Naive thymus-derived CD4-positive, alpha-beta T cell (primary cell): ENCODE measurements at regions not wholly inside any gene's neighbourhood (a gene's known extent, or its start where the extent isn't known, plus 50 kb on each side); places are given as distances from the start of the nearest gene placed in this dataset.
"Not testable (repeated sequence)": the region's sequence is repeated elsewhere in the genome, so short reads cannot be mapped to it uniquely, and the experiment has no call there.

ENCODE experiments used
- ATAC-seq: fragments of 150-1000 bp; cut with Tn5 transposase; 2 replicates; pipeline ENCODE4 v1.10.0; 2021; ENCODE audit warnings: mild to moderate bottlenecking, moderate library complexity
- CTCF ChIA-PET: fragments of 350-600 bp; sonication (Branson Sonifier 250); formaldehyde crosslinking; loops from one replicate; lab custom pipeline; 2021; ENCODE audit warnings: antibody characterized with exemption; lab: Charles Lee
- POLR2A ChIA-PET: fragments of 350-600 bp; sonication (Branson Sonifier 250); formaldehyde crosslinking; loops from one replicate; lab custom pipeline; 2021; ENCODE audit warnings: antibody characterized with exemption, inconsistent platforms; lab: Charles Lee
- DNase-seq, 9 donors: peaks; one replicate each; pipeline versions ENCODE4 v3.0.0 to v3.0.0-alpha.2; 2020 to 2022; ENCODE audit warnings: mixed read lengths in 1 of 9
- H3K27ac ChIP-seq: one replicate; pipeline ENCODE4 v1.7.0; 2013; ENCODE audit warnings: mild to moderate bottlenecking, low read depth, low read length, moderate library complexity
- H3K27me3 ChIP-seq, 2 donors: one replicate each; pipeline ENCODE4 v1.7.0; 2013; ENCODE audit warnings: low read length in 2 of 2, mild to moderate bottlenecking in 2 of 2, moderate library complexity in 2 of 2; ENCODE audit not compliant: control insufficient read depth in 2 of 2, insufficient read depth in 2 of 2
- H3K36me3 ChIP-seq, 3 experiments: 1 replicate in 2 of 3; 2 replicates in 1 of 3; pipeline ENCODE4 v1.7.0; 2013; ENCODE audit warnings: low read length in 3 of 3, mild to moderate bottlenecking in 3 of 3, moderate library complexity in 1 of 3; ENCODE audit not compliant: insufficient read depth in 3 of 3, control insufficient read depth in 2 of 3
- H3K4me1 ChIP-seq, 2 donors: one replicate each; pipeline ENCODE4 v1.7.0; 2013; ENCODE audit warnings: low read length in 2 of 2, mild to moderate bottlenecking in 2 of 2, moderate library complexity in 1 of 2; ENCODE audit not compliant: control insufficient read depth in 2 of 2, insufficient read depth in 2 of 2
- H3K4me3 ChIP-seq: 2 replicates; pipeline ENCODE4 v1.7.0; 2013; ENCODE audit warnings: mild to moderate bottlenecking, low read length
- H3K9me3 ChIP-seq, 3 experiments: 1 replicate in 2 of 3; 2 replicates in 1 of 3; pipeline ENCODE4 v1.7.0; 2013; ENCODE audit warnings: low read length in 3 of 3; ENCODE audit not compliant: control insufficient read depth in 2 of 3
- H3K27ac Mint-ChIP-seq, 9 donors: one replicate each; pipeline ENCODE4 v1.8.0; 2020 to 2022; ENCODE audit warnings: mixed read lengths in 9 of 9, mild to moderate bottlenecking in 8 of 9, moderate library complexity in 5 of 9, inconsistent platforms in 2 of 9
- H3K27me3 Mint-ChIP-seq, 5 donors: one replicate each; pipeline ENCODE4 v1.8.0; 2021 to 2022; ENCODE audit warnings: mixed read lengths in 5 of 5, mild to moderate bottlenecking in 1 of 5
- H3K36me3 Mint-ChIP-seq, 5 donors: one replicate each; pipeline ENCODE4 v1.8.0; 2020 to 2022; ENCODE audit warnings: mixed read lengths in 5 of 5, mild to moderate bottlenecking in 3 of 5, inconsistent platforms in 1 of 5
- H3K4me1 Mint-ChIP-seq, 7 donors: one replicate each; pipeline ENCODE4 v1.8.0; 2020 to 2022; ENCODE audit warnings: mixed read lengths in 7 of 7, mild to moderate bottlenecking in 3 of 7, inconsistent platforms in 1 of 7
- H3K4me3 Mint-ChIP-seq, 10 donors: one replicate each; pipeline ENCODE4 v1.8.0; 2020 to 2022; ENCODE audit warnings: mild to moderate bottlenecking in 10 of 10, mixed read lengths in 10 of 10, moderate library complexity in 6 of 10, inconsistent platforms in 2 of 10
- H3K9me3 Mint-ChIP-seq, 11 donors: one replicate each; pipeline ENCODE4 v1.8.0; 2020 to 2022; ENCODE audit warnings: mixed read lengths in 11 of 11, mild to moderate bottlenecking in 4 of 11, inconsistent platforms in 1 of 11, moderate library complexity in 1 of 11
- intact Hi-C, 2 donors: fragments of 100-400 bp; cut with micrococcal nuclease; formaldehyde crosslinking; loops; one replicate each; pipeline ENCODE4 v1.15.1; 2023

GRCh38 chr10:30728127-30728526 lies 98.6 kb upstream of the LYZL2 start:
- intact Hi-C loops = loop anchor here in 1 of 2 donors (10.0 kb wide), 1 partner anchor 1277 kb away; no protein-coding TSS in a partner anchor
- Histone ChIP-seq H3K27ac (no peak overlapping the region), H3K36me3 (no peaks in the 10 kb centered on the region), H3K9me3 (no peaks in the 10 kb centered on the region), H3K4me3 (no peak overlapping the region), H3K27me3 (no peaks in the 10 kb centered on the region), H3K4me1 (no peaks in the 10 kb centered on the region)
- no peak for ATAC-seq
- peaks cover 0 to 3% (median 0%) of the 10 kb centered on the region in 5 donors for H3K27me3 Mint-ChIP-seq
- CTCF ChIA-PET = interaction anchor here (0.7 to 1.0 kb wide), 2 partner anchors 9 to 1087 kb away, joined by 3 read pairs; no protein-coding TSS in a partner anchor
- H3K36me3 Mint-ChIP-seq = peaks cover 0 to 6% (median 0%) of the 10 kb centered on the region in 5 donors
- H3K9me3 Mint-ChIP-seq = peaks cover 0 to 5% (median 0%) of the 10 kb centered on the region in 11 donors
- POLR2A ChIA-PET = no interaction called here
- H3K27ac Mint-ChIP-seq = no peak overlapping the region
- no peak for DNase-seq
- H3K4me1 Mint-ChIP-seq = peaks cover 0 to 4% (median 0%) of the 10 kb centered on the region in 7 donors
- H3K4me3 Mint-ChIP-seq = no peak overlapping the region

- Histone ChIP-seq H3K4me3 (no peak overlapping the region), H3K27ac (no peak overlapping the region), H3K9me3 (no peaks in the 10 kb centered on the region), H3K27me3 (no peaks in the 10 kb centered on the region), H3K36me3 (no peaks in the 10 kb centered on the region), H3K4me1 (no peaks in the 10 kb centered on the region)
- ChIA-PET CTCF (interaction anchor here (1.5 kb wide), 1 partner anchor 40 kb away, joined by 4 read pairs; no protein-coding TSS in a partner anchor), POLR2A (no interaction called here)
- ATAC-seq = no peak
- intact Hi-C loops = loop anchor here (1.0 to 10.0 kb wide), 8 partner anchors 56 to 1479 kb away; no protein-coding TSS in a partner anchor
- DNase-seq = no peak
- Mint-ChIP-seq H3K27me3 (peaks cover 0 to 3% (median 0%) of the 10 kb centered on the region in 5 donors), H3K9me3 (peaks cover 0 to 5% (median 0%) of the 10 kb centered on the region in 11 donors), H3K27ac (no peak overlapping the region), H3K4me3 (no peak overlapping the region), H3K36me3 (peaks cover 0 to 6% (median 0%) of the 10 kb centered on the region in 5 donors), H3K4me1 (peaks cover 0 to 4% (median 0%) of the 10 kb centered on the region in 7 donors)
These were observed 98.0 kb upstream of the LYZL2 start for GRCh38 chr10:30727524-30727923.

GRCh38 chr10:30726783-30727414 lies 97.3 kb upstream of the LYZL2 start:
- CTCF ChIA-PET = interaction anchor here (1.0 to 1.5 kb wide), 4 partner anchors 39 to 1043 kb away, joined by 3 to 4 read pairs (median 4); no protein-coding TSS in a partner anchor
- peak overlapping the region in 2 of 10 donors; percentile 24 for H3K4me3 Mint-ChIP-seq
- intact Hi-C loops = loop anchor here (1.0 to 10.0 kb wide), 8 partner anchors 56 to 1480 kb away; no protein-coding TSS in a partner anchor
- H3K4me1 ChIP-seq, H3K27me3 ChIP-seq, H3K36me3 Mint-ChIP-seq, H3K9me3 ChIP-seq, H3K27me3 Mint-ChIP-seq, POLR2A ChIA-PET, H3K4me3 ChIP-seq, H3K4me1 Mint-ChIP-seq, H3K36me3 ChIP-seq, H3K9me3 Mint-ChIP-seq, H3K27ac ChIP-seq: not testable (repeated sequence)
- H3K27ac Mint-ChIP-seq = peak overlapping the region in 2 of 9 donors; percentile 50 to 60
- DNase-seq = peak; percentile 57 to 87 (median 76)
- peak; percentile 96 for ATAC-seq

GRCh38 chr10:30725661-30726060 lies 96.1 kb upstream of the LYZL2 start:
- H3K27ac ChIP-seq = no peak overlapping the region
- no peaks in the 10 kb centered on the region for H3K27me3 ChIP-seq
- H3K9me3 ChIP-seq = no peaks in the 10 kb centered on the region
- CTCF ChIA-PET = interaction anchor here (1.1 kb wide), 1 partner anchor 1041 kb away, joined by 3 read pairs; no protein-coding TSS in a partner anchor
- no peaks in the 10 kb centered on the region for H3K36me3 Mint-ChIP-seq
- no peaks in the 10 kb centered on the region for H3K27me3 Mint-ChIP-seq
- POLR2A ChIA-PET = no interaction called here
- no peak overlapping the region for H3K4me3 Mint-ChIP-seq
- DNase-seq (no peak), ATAC-seq (no peak)
- no peak overlapping the region for H3K4me3 ChIP-seq
- no peaks in the 10 kb centered on the region for H3K4me1 ChIP-seq
- H3K27ac Mint-ChIP-seq = no peak overlapping the region
- peaks cover 0 to 1% (median 0%) of the 10 kb centered on the region in 11 donors for H3K9me3 Mint-ChIP-seq
- intact Hi-C loops = loop anchor here (1.0 to 10.0 kb wide), 5 partner anchors 59 to 1481 kb away; no protein-coding TSS in a partner anchor
- H3K4me1 Mint-ChIP-seq = peaks cover 0 to 4% (median 0%) of the 10 kb centered on the region in 7 donors
- no peaks in the 10 kb centered on the region for H3K36me3 ChIP-seq

- Histone ChIP-seq H3K9me3 (no peaks in the 10 kb centered on the region), H3K27me3 (no peaks in the 10 kb centered on the region), H3K36me3 (no peaks in the 10 kb centered on the region), H3K27ac (no peak overlapping the region), H3K4me3 (no peak overlapping the region), H3K4me1 (no peaks in the 10 kb centered on the region)
- intact Hi-C loops = loop anchor here in 1 of 2 donors (10.0 kb wide), 1 partner anchor 1281 kb away; no protein-coding TSS in a partner anchor
- no peak for DNase-seq
- Mint-ChIP-seq H3K4me1 (peaks cover 0 to 4% (median 0%) of the 10 kb centered on the region in 7 donors), H3K27me3 (no peaks in the 10 kb centered on the region), H3K4me3 (no peak overlapping the region), H3K9me3 (peaks cover 0 to 1% (median 0%) of the 10 kb centered on the region in 11 donors), H3K27ac (no peak overlapping the region), H3K36me3 (no peaks in the 10 kb centered on the region)
- no peak for ATAC-seq
- ChIA-PET CTCF (interaction anchor here (10.9 kb wide), 1 partner anchor 36 kb away, joined by 139 read pairs; no protein-coding TSS in a partner anchor), POLR2A (interaction anchor here (0.6 kb wide), 1 partner anchor 323 kb away, joined by 3 read pairs; no protein-coding TSS in a partner anchor)
These were observed 94.7 kb upstream of the LYZL2 start for GRCh38 chr10:30724296-30724695.

- intact Hi-C loops = loop anchor here in 1 of 2 donors (10.0 kb wide), 1 partner anchor 1282 kb away; no protein-coding TSS in a partner anchor
- H3K27ac Mint-ChIP-seq = no peak overlapping the region
- no peak for DNase-seq
- H3K27me3 Mint-ChIP-seq = peaks cover 0 to 4% (median 0%) of the 10 kb centered on the region in 5 donors
- H3K4me3 Mint-ChIP-seq = no peak overlapping the region
- CTCF ChIA-PET = interaction anchor here (10.9 kb wide), 1 partner anchor 35 kb away, joined by 139 read pairs; no protein-coding TSS in a partner anchor
- POLR2A ChIA-PET = no interaction called here
- no peak overlapping the region for H3K27ac ChIP-seq
- H3K4me1 Mint-ChIP-seq = peaks cover 0 to 10% (median 0%) of the 10 kb centered on the region in 7 donors
- no peaks in the 10 kb centered on the region for H3K36me3 ChIP-seq
- H3K9me3 Mint-ChIP-seq = peaks cover 0 to 1% (median 0%) of the 10 kb centered on the region in 11 donors
- H3K27me3 ChIP-seq = no peaks in the 10 kb centered on the region
- H3K4me1 ChIP-seq = no peaks in the 10 kb centered on the region
- no peak for ATAC-seq
- no peaks in the 10 kb centered on the region for H3K36me3 Mint-ChIP-seq
- H3K9me3 ChIP-seq = no peaks in the 10 kb centered on the region
- H3K4me3 ChIP-seq = no peak overlapping the region
These were observed 93.5 kb upstream of the LYZL2 start for GRCh38 chr10:30722956-30723620.
